Anterior cingulate cortex (tissue), 58 donors: ENCODE measurements at regions not wholly inside any gene's neighbourhood (a gene's known extent, or its start where the extent isn't known, plus 50 kb on each side); places are given as distances from the start of the nearest gene placed in this dataset.
"Not testable (repeated sequence)": the region's sequence is repeated elsewhere in the genome, so short reads cannot be mapped to it uniquely, and the experiment has no call there.

Experiments used
- DNase-seq, 58 donors: peaks; one replicate each; lab custom pipeline; 2025; lab: John Stamatoyannopoulos, UW

GRCh38 chr6:63010962-63011361, 200.3 kb upstream of the FKBP1C start:
- not testable (repeated sequence) for DNase-seq

GRCh38 chr6:63014290-63014689, 197.0 kb upstream of the FKBP1C start:
- no peak for DNase-seq

GRCh38 chr6:63022631-63023030, 188.6 kb upstream of the FKBP1C start:
- no peak for DNase-seq

GRCh38 chr6:63023726-63024125, 187.5 kb upstream of the FKBP1C start:
- DNase-seq: no peak

GRCh38 chr6:63049216-63049615, 162.1 kb upstream of the FKBP1C start:
- DNase-seq: no peak

GRCh38 chr6:63053206-63053605, 158.1 kb upstream of the FKBP1C start:
- not testable (repeated sequence) for DNase-seq

- DNase-seq: no peak
These were observed 152.7 kb upstream of the FKBP1C start for GRCh38 chr6:63058601-63059000.

- DNase-seq: no peak
These were observed 147.5 kb upstream of the FKBP1C start for GRCh38 chr6:63063631-63064271.

GRCh38 chr6:63066055-63066704, 145.1 kb upstream of the FKBP1C start:
- no peak for DNase-seq

GRCh38 chr6:63094947-63095346, 116.3 kb upstream of the FKBP1C start:
- no peak for DNase-seq

- DNase-seq: no peak
These were observed 114.0 kb upstream of the FKBP1C start for GRCh38 chr6:63097222-63097621.

GRCh38 chr6:63098789-63099188, 112.5 kb upstream of the FKBP1C start:
- DNase-seq: no peak

- DNase-seq: no peak
These were observed 111.4 kb upstream of the FKBP1C start for GRCh38 chr6:63099772-63100459.

GRCh38 chr6:63114610-63115211, 96.6 kb upstream of the FKBP1C start:
- DNase-seq: no peak

- DNase-seq: no peak
These were observed 90.1 kb upstream of the FKBP1C start for GRCh38 chr6:63121166-63121565.

GRCh38 chr6:63140114-63140513, 71.2 kb upstream of the FKBP1C start:
- no peak for DNase-seq

GRCh38 chr6:63140692-63141318, 70.5 kb upstream of the FKBP1C start:
- no peak for DNase-seq

- no peak for DNase-seq
These were observed 61.5 kb upstream of the FKBP1C start for GRCh38 chr6:63149730-63150129.

GRCh38 chr6:63154535-63154934, 56.7 kb upstream of the FKBP1C start:
- DNase-seq: no peak
